ENCODE measurements at regions not wholly inside any gene's neighbourhood (a gene's known extent, or its start where the extent isn't known, plus 50 kb on each side); places are given as distances from the start of the nearest gene placed in this dataset.

- TF ChIP-seq, protein P1, sequence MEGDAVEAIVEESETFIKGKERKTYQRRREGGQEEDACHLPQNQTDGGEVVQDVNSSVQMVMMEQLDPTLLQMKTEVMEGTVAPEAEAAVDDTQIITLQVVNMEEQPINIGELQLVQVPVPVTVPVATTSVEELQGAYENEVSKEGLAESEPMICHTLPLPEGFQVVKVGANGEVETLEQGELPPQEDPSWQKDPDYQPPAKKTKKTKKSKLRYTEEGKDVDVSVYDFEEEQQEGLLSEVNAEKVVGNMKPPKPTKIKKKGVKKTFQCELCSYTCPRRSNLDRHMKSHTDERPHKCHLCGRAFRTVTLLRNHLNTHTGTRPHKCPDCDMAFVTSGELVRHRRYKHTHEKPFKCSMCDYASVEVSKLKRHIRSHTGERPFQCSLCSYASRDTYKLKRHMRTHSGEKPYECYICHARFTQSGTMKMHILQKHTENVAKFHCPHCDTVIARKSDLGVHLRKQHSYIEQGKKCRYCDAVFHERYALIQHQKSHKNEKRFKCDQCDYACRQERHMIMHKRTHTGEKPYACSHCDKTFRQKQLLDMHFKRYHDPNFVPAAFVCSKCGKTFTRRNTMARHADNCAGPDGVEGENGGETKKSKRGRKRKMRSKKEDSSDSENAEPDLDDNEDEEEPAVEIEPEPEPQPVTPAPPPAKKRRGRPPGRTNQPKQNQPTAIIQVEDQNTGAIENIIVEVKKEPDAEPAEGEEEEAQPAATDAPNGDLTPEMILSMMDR (IDR thresholded peaks at IDR 0.05): no peak
- TF ChIP-seq POLR2A (IDR thresholded peaks at IDR 0.05; ENCODE audit: low read depth) (no peak), EP300 (IDR thresholded peaks at IDR 0.05) (no peak)
Measured at GRCh38 chr11:105269862-105270261, 130.3 kb upstream of the CARD18 start.

All from esophagus muscularis mucosa (tissue), 4 donors.